Activated CD4-positive, alpha-beta T cell treated with anti-CD3 and anti-CD28 coated beads, Interleukin-2, amount 50 U/mL, for 16 hours (primary cell): ENCODE measurements at regions not wholly inside any gene's neighbourhood (a gene's known extent, or its start where the extent isn't known, plus 50 kb on each side); places are given as distances from the start of the nearest gene placed in this dataset.
A peak's percentile ranks its signal among the peaks of the same experiment; 100 is the strongest.

ENCODE experiments used
- DNase-seq: peaks from one replicate; pipeline ENCODE4 v3.0.0-alpha.2; 2020

DNA sequence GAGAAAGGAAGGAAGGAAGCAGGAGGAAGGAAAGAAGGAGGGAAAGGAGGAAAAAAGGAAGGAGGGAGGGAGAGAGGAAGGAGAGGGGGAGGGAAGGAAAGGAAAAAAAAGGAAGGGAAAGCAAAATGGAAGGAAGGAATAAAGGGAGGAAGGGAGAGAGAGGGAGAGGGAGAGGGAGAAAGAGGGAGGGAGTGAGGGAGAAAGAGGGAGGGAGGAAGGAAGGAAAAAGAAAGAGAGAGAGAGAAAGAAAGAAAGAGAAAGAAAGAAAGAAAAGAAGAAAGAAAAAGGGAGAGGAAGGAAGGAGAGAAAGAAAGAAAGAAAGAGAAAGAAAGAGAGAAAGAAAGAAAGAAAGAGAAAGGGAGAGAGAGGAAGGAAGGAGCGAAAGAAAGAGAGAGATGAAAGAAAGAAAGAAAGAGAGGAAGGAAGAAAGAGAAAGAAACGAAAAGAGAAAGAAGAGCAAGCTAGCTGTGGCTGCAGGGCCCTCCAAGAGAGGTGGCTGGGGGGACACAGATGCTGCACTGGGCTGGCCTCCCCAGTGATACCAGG is 472.4 kb upstream of the MGMT start:
- no peak for DNase-seq

DNA sequence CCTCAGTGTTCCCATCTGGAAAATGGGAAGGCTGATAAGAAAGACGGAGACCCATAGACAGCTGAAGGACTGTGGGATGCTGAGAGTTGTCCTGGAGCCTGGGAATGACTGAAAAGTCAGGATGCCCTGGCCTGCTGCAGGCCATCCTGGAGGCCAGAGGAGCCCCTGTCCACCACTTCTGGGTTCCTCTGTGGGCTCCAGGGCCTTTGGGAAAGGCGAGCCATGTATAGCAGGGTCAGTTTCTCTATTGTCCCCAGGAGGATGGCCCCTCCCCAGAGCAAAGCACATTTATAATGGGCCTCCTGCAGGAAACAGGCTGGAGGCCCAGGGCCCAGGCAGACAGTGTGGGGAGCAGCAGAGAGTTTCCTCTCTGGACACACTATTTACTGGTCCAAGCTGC is 471.4 kb upstream of the MGMT start:
- no peak for DNase-seq

DNA sequence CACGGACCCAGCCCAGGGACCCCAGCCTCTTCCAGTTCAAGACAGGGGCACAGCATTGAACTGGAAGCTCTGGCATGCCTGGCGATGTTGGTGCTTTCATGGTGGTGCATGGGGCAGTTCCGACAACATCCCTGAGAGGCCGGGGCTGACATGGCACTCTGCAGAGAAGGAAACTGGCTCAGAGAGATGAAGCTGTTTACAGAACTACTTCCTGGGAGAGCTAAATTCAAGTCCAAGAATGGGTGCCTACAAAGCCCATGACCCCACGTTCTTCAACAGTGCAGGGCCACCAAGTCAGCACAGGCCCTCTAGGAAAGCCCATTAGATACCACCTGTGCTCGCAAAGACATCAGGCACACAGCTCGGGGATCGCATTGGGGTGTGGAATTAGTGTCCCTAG is 470.9 kb upstream of the MGMT start:
- DNase-seq, result no peak

DNA sequence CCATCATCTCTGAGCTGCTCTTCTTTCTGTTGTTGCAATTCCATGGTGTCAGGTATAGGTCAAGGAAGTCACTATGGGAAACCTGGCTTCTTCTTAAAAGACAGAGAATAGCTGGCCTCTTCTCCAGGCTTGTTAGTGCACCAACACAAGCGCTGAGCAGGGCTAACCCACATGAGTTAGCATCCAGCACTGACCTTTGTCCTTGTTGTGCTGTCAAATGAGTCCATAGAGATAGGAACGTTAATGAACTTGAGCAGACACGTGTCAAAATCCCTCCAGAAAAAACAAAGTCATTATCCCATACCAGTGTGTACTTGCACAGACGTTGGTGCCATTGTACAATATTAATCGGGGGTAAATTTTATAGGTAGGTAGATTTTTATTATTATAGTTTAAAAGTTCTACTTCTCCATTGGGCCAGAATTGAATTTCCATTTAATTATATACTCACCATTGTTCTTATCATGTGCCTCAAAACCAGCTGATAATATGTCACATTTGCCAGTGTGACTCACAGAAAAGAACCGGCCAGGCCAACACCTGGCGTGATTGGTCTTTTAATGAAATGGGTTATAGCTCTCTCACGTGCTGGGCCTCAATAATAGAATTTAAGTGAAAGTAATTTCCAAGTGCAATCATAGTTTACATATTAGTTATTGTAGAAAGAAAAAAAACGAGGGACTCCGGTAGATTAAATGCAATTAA is 468.8 kb upstream of the MGMT start:
- no peak for DNase-seq

DNA sequence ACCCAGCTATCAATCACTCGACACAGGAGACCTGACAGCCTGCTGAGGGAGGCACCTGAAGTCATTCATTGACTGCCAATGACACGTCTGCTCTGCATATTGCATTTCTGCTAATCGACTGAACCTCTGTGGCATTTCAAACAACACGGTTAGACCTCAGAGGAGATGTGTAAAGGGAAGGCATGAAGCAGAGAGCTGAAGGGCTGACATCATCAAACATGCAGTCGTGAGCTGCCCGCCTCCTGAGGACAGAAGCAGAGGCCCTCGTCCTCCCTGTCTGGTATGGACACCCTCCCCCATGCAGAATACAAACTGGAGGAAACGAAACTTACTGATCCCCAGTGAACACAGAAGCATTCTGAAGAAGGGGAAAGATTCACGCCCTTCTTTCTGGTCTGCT is 462.6 kb upstream of the MGMT start:
- no peak for DNase-seq

DNA sequence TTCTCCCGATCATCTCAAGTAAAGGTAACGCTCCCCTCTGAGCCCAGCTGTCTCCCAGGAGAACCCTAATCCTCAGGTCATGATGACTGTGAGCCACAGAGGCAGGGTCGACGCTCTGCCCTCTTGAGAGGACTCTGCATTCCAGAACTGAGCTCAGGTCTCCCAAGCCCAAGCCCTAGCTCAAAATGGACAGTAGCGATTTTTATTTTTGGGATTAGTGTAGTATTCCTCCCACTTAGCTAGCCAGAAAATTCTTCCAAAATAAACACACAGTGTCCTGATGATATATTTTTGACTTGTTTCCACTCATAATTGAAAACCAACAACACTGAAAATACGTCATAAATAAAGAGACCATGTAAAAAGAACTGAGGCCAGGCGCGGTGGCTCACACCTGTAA is 462.0 kb upstream of the MGMT start:
- no peak for DNase-seq

DNA sequence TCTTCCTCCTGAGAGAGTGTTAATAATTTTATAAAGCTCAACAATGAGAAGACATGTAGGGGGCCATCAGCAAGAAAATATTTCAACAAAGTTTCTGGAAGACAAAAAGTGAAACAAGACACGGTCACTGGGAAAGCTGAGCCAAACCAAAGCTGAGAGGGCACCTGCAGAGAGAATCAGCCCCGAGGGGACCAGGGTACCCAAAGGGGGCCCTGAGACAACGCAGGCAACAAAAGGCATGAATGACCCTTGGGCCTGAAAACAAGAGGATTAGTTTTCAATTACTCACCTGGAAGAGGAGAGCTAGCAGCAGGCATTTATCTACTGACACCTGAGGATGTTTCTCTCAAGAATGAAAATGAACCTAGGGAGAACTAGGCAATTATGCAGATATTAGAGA is 461.2 kb upstream of the MGMT start:
- no peak for DNase-seq

DNA sequence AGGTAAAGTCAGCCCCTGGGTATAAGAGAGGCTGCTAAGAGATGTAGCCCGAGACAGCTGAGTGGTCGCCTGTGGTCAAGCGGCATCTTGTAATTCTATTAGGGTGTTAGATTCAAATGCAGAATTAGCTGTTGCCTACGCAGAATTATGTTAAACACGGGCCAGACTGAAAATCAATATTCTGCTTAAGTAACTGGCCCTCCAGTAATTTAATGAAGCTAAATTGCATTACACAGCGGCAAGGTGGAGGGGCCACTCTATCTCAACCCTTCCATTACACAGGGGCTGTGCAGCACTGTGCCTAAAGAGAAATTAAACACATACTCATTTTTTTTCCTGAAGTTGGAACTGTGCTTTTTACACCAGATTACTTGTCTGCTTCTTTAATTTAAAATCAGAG is 448.5 kb upstream of the MGMT start:
- no peak for DNase-seq

DNA sequence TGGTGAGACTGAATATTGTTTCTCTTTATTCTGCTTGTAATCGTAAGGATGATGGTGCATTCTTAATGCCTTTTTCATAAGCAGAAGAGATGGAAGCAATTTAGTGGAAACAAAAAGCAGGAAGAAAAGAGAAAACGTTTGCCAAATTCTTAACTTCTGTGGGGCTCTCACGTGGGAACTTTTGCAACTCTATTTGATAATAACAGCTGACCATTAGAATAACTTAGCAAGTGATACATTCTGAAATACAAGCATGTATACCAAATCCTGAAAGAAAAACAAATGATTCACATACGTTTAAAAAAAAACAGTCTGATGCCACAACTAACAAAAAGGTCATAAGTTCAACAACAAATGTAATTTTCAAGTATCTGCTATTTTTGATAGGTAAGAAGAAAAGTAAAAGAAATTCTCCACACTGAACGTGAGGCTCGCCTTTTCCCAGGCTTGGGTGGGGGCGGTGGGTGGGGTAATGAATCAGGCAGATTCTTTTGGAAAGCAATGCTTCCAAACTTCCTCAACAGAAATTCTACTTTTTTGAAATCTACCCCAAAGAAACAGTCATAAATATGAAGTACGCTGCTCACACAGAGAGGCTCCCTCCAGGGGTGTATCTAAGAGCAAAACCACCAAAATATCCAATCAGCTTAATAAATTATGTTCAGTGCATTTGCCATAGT is 446.2 kb upstream of the MGMT start:
- DNase-seq, result no peak

DNA sequence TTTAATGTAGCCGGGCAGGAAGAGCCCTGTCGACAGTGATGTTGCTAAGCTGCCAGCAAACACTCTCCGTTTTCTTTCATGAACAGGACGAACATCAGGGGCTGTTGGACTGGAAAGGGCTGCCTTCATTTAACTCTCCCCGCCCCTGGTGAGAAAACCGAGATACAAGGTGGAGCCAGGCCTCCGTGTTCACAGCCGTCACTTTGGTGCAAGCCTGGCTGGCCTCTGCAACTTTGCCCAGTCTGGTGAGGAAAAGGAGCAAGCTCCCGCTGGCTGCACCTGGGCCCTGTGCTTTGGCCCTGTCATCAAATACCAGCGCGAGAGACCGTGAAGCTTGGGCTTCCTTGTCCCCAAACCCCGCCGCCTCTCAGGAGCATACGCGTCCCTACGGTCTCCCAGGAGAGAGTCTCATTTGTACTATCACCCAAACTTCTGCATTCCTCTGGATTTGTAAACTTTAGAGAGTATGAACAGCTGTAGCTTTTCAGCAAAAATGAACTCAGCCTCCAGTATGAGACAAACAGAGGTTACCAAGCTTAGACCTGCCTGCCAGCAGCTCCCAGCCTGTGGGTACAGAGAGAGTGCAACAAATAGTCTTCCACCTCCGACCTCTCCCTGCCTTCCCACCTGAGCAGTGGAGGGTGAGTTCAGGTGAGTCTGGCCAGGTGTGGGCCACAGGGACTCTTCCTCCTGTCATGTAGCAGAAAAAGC is 445.3 kb upstream of the MGMT start:
- no peak for DNase-seq

DNA sequence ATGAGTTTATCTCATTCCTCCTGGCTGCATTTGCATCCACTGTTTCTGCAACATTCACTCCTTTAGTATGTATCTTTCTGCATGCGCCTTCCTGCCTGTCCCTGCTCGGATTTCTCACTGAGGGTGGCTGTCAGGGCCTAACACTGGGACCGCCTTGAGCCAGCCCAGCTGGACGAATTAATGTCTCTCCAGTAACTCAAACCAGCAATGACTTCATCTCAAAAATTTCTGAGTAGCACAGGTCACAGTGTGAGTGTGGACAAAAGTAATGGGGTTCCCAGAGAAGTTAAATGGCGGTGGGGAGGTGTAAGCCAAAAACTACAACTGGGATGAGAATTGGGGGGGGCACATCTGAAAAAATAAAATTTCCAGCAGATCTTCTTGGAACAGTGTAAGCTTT is 444.0 kb upstream of the MGMT start:
- DNase-seq, result no peak

DNA sequence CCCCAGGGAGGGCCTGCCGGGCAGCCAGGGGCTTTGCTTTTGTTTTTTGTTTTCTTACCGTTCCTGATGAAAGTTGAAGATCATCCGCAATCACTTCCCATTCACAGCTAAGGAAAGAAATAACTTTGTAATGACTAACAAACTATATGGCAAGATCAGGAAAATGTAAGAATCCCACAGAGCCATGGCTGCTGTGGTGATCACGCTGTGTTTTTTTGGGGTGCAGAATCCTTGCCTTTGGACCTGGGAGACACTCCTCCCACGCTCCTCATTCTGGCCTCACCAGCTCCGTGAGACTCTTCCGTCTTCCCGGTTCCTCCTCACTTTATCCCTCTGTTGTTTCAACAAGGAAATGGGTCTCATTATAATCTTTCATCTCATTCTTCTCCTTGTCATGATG is 443.0 kb upstream of the MGMT start:
- DNase-seq, result no peak

DNA sequence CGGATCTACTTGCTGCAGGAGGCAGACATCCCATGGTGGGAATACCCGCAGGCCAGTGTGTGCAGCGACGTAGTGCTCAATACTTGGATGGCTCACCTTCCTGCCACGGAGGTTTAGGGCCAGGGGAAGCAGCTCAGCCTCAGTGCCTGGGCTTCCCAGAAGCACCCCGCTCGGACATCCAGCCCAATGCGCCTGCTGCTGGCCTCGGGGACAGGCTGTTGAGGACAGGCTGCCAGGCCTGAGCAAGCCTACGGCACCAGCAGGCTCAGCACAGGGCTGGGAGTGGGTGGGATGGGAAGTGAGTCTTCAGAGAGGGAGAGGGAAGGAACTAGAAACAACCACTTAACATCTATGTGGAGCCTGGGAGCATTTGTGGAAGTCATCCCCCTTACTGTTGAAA is 441.3 kb upstream of the MGMT start:
- DNase-seq, result no peak

DNA sequence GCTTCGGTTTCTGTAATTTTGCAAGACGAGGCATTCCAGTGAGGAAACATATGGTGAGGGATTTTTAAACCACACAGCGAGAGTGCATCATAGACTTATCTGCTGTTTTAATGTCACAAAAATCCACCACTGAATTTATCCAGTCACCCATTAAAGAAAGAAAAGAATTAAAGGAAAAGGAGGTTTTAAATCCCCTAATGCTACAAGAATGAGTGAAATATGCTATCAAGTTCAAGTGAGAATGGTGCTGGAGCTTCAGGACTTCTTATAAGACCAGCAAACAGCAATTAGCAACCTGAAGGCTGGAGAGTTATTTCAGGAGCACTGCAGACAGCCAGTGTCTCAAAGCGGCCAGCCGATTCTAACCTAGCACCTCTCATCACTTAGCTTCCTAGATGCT is 439.1 kb upstream of the MGMT start:
- no peak for DNase-seq

DNA sequence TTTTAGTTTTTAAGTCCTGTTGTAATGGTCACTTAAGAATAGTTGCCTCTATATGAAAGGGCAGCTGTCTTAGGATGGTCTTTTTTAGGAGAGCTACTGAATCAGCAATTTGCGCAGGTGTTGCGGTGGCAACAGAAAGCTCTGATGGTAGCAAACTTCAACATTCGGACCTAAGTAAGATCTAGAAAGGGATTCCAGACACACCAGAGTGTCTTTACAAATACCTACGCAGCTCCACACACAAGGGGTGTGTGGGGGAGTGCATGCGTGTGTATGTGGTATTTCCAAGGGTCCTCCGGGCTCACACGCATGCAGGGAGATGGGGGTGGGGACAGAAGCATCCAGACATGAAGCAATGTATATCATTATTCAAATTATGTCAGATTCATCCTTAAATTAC is 438.6 kb upstream of the MGMT start:
- DNase-seq, result no peak

DNA sequence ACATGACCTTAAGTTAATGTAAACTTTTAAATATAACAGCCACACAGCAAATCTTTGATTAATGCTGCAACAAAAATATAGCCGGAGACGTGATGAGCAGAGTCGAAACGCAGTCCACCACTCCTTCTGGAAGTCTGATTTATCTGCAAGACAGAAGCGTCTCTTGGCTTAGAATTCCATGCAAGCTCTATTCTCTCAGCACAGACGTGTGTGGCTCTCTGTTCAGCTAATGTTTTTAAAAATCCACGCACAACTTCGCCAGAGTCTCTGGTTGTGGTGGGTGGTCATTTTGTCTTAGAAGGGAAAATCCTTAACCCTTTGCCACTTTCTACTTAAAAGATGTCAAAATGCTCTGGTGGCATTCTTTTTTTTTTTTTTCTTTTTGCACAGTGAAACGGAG is 438.0 kb upstream of the MGMT start:
- no peak for DNase-seq

DNA sequence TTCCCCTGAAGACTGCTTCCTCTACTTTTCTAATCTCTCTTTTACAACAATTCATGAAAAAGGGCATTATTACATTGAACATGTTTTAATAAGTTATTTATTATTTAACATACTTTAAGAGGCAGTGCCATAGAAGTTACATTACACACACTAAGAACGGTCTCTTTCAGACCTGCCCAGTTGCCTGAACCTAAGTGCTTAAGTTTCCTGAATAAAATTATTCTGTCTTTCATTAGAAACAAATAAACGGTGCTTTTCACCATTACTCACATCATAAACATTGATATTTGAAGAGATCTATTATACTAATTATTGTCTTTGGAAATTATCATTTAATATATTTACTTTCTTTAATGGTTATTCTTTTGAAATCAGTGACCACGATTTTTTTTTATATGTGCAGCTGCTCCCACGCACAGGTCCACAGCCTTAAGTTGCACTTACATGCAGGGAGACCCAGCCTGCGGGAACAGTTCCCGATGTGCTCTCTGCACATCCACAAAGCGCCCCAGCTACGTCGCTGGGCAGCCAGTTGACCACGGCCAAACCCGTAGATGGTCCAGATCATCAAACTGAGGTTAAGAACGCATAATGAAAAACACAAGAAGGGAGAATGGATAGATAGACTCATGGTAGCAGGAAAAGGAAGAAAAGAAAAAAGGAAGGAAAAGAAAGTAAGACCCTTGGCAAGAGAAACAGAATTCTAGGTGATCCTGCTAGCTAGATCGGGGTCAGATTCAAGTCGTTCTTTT is 437.0 kb upstream of the MGMT start:
- DNase-seq, result no peak

DNA sequence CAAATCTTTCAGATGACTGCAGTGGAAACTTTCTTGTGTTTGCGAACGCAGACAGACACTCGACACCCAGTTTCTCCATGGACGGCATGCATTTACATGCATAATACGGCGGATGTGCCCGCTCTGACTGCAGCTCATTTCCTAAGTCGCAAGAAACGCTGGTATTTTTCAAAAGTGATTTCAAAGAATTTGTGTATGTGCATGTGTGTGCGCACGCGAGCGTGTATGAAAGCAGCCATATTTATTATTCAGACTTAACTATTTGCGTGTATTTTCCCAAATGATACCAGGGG is 436.5 kb upstream of the MGMT start:
- no peak for DNase-seq

DNA sequence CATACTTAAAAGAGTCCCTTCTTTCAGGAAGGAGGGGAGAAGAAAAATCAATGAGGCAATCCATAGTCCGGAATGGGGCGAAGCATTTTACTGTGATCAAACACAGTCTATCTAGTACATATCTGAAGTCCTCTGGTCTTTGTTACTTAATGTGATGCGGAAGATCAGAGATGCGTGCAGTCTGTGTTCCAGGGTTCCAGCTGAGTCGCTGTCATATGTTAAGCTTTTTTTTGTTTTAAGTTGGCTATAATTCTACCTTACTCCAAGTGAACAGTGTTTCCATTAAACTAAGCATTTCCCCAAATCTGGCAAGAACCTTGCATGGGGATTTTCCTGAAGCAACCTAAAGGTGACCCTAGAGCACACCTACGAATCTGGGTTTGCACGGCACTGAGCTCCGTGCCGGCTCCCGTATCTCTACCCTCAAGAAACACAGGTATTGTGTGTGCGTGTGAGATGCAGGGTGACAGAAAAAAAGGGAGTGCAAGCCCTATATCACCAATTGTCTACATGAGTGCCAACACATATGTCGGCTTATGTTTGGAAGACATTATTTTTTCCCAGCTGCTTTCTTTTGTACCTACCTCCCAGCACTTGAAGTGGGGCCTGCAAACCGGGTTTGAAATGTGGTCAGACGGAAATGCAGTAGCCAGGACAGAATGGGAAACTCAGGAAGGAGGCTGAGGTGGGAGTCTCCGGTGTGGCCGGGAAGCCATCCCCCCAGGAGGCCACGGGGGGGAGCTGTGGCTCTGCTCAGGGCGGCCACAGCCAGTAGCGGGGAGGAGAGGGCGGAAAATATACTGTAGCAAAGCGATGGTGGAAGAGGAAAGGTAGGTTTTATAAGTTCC is 435.8 kb upstream of the MGMT start:
- DNase-seq, result peak; percentile 35

DNA sequence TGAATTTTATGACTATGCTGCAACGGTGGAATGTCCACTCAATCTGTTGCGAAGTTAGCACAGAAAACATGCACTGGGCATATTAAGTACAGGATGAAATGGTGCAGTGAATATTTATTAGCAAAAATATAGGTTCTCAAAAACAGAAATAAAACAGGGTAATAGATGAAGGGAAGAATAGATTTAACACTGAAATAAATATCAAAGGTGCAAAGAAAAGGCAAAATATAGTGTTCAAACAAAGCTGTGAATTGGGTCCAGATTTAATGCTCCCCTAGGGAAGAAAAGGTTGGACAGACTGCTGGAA is 435.2 kb upstream of the MGMT start:
- DNase-seq, result no peak

DNA sequence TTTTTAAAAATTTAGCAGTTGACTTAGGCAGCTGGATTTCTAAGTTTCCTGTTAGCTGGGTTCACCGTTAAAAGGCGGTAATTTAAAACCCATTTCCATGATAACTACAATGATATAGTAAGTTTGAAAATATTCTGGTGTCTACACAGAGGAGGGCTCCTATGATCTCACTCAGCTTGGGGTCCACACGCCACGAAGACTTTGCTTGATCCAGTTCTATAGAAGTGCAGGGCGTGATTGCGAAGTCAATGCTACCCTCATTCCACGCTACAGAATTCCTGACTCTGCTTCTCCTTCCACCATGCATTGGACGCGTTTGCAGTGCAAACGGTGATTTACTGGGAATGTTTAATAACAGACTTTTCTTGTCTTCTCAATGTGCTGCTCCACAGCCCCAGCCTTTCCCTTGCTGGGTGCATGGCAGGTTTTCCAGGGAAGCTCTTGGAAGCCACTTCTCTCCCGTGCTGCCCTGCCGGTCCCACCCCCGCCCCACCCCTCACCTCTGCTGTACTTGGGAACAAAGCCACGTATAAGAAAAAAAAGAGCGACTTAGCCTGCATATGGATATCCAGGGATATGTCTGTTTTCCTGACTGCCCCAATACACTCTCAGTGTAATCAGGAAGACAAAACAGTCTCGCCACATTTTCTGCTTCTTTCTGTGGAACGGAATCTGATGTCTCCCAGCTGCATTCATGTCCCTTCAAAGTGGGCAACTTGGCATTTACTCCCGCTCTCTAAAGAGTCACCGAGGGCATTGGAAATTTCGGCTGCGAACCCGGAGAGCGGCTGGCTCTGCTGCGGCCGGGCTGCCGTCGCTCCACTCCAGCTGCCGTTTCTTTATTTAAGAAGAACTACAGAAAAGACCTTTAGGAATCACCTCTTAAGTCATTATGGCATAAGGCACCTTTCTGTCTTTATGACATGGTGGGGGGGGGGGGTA is 434.4 kb upstream of the MGMT start:
- no peak for DNase-seq

DNA sequence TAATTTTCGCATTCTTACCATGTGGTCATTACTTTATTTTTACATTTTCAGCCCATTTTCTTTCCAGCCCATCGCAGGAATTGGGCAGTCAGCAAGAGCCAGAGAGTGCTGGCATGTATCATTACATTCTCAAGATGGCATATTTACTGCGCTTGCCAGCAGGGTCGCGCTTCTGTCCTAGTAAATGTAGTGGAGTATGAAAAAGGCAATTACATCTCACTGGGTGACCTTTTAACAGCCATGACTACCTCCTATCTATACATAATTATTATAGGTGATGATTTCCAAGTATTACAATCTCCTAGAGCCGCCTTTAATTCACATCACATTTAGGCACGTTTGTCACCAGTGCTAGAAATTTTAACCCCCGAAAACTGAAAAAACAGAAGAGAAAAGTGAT is 433.7 kb upstream of the MGMT start:
- DNase-seq, result no peak
